H1 (cell line): ENCODE measurements at regions not wholly inside any gene's neighbourhood (a gene's known extent, or its start where the extent isn't known, plus 50 kb on each side); places are given as distances from the start of the nearest gene placed in this dataset.
A peak's percentile ranks its signal among the peaks of the same experiment; 100 is the strongest.

ENCODE experiments used
- CTCF ChIA-PET: fragments of 300-600 bp; sonication (Branson Sonifier 250); formaldehyde crosslinking; loops from one replicate; lab custom pipeline; 2021; ENCODE audit not compliant: partially characterized antibody; lab: Charles Lee
- POLR2A ChIA-PET: fragments of 300-600 bp; sonication (Branson Sonifier 250); formaldehyde crosslinking; loops from one replicate; lab custom pipeline; 2021; ENCODE audit warnings: inconsistent platforms; ENCODE audit not compliant: partially characterized antibody; lab: Charles Lee
- DNase-seq, 2 experiments: peaks; one replicate each; pipeline versions ENCODE4 v3.0.0 to v3.0.0-alpha.2; 2010 to 2022; ENCODE audit warnings: low spot score in 2 of 2, low read depth in 1 of 2, mixed read lengths in 1 of 2
- FAIRE-seq: peaks from 2 replicates; lab custom pipeline; 2011; peaks lifted over from hg19 to GRCh38; lab: Jason Lieb, UNC
- H2AFZ ChIP-seq: 2 replicates; pipeline ENCODE4 v1.8.1; 2012; ENCODE audit warnings: low read length, inconsistent platforms
- H2AK5ac ChIP-seq: 2 replicates; pipeline ENCODE4 v1.6.1; 2013; ENCODE audit warnings: low read depth, low read length
- H2BK120ac ChIP-seq: replicated peaks from 2 replicates; pipeline ENCODE3; 2013; ENCODE audit warnings: low read depth, low read length, inconsistent platforms
- H2BK12ac ChIP-seq: 2 replicates; pipeline ENCODE4 v1.6.1; 2013; ENCODE audit warnings: low read depth, low read length
- H2BK15ac ChIP-seq: 2 replicates; pipeline ENCODE4 v1.6.1; 2013; ENCODE audit warnings: low read length
- H2BK20ac ChIP-seq: 2 replicates; pipeline ENCODE4 v1.6.1; 2013; ENCODE audit warnings: low read length
- H2BK5ac ChIP-seq: 2 replicates; pipeline ENCODE4 v1.6.1; 2013; ENCODE audit warnings: low read depth, low read length
- H3K14ac ChIP-seq: 2 replicates; pipeline ENCODE4 v1.6.1; 2013; ENCODE audit warnings: inconsistent platforms; ENCODE audit not compliant: insufficient read length
- H3K18ac ChIP-seq: 2 replicates; pipeline ENCODE4 v1.6.1; 2013; ENCODE audit warnings: low read length; ENCODE audit errors: extremely low read depth
- H3K23ac ChIP-seq: 2 replicates; pipeline ENCODE4 v1.6.1; 2013; ENCODE audit warnings: inconsistent platforms; ENCODE audit not compliant: insufficient read length
- H3K23me2 ChIP-seq: 2 replicates; pipeline ENCODE4 v1.6.1; 2013; ENCODE audit warnings: low read depth, low read length
- H3K27ac ChIP-seq: 2 replicates; pipeline ENCODE4 v1.6.1; 2011; ENCODE audit warnings: low read depth, low read length, inconsistent platforms
- H3K27me3 ChIP-seq, 4 experiments: replicated peaks in 1 of 4; 1 replicate in 1 of 4; 2 replicates in 3 of 4; pipeline versions ENCODE4 v1.6.1 to v1.8.1; 2011 to 2013; ENCODE audit warnings: low read length in 3 of 4, mild to moderate bottlenecking in 3 of 4, inconsistent platforms in 2 of 4, mixed read lengths in 2 of 4, moderate library complexity in 1 of 4; ENCODE audit not compliant: control insufficient read depth in 3 of 4, insufficient read depth in 3 of 4; ENCODE audit errors: extremely low read depth in 1 of 4
- H3K36me3 ChIP-seq, 4 experiments: 2 replicates each; pipeline versions ENCODE4 v1.6.1 to v1.8.1; 2011 to 2013; ENCODE audit warnings: mild to moderate bottlenecking in 4 of 4, low read length in 3 of 4, moderate library complexity in 2 of 4, control low read depth in 1 of 4, inconsistent platforms in 1 of 4; ENCODE audit not compliant: insufficient read depth in 4 of 4, control insufficient read depth in 2 of 4
- H3K4ac ChIP-seq: replicated peaks from 2 replicates; pipeline ENCODE3; 2013; ENCODE audit warnings: low read length, low read depth, mixed read lengths, inconsistent platforms; ENCODE audit not compliant: insufficient read length
- H3K4me1 ChIP-seq, 4 experiments: replicated peaks in 1 of 4; 1 replicate in 1 of 4; 2 replicates in 3 of 4; pipeline versions ENCODE4 v1.6.1 to v1.8.1; 2011 to 2013; ENCODE audit warnings: low read length in 3 of 4, inconsistent platforms in 2 of 4, mixed read lengths in 1 of 4; ENCODE audit not compliant: insufficient read depth in 4 of 4, control insufficient read depth in 3 of 4
- H3K4me2 ChIP-seq, 2 experiments: 2 replicates each; pipeline versions ENCODE4 v1.6.1 to v1.8.1; 2011 to 2013; ENCODE audit warnings: low read depth in 2 of 2, low read length in 2 of 2, control low read depth in 1 of 2, inconsistent platforms in 1 of 2, mild to moderate bottlenecking in 1 of 2; ENCODE audit not compliant: insufficient read depth in 1 of 2
- H3K4me3 ChIP-seq, 4 experiments: fragments of 200-600, 300-600 bp in 1 of 4; sonication (generic), shearing (Covaris generic), sonication (Bioruptor Twin) in 1 of 4; 2 replicates each; pipeline versions ENCODE4 v1.5.1 to v1.8.1; 2011 to 2016; ENCODE audit warnings: low read length in 4 of 4, low read depth in 3 of 4, control low read depth in 2 of 4, inconsistent platforms in 2 of 4, mild to moderate bottlenecking in 2 of 4, mixed read lengths in 1 of 4, moderate library complexity in 1 of 4; ENCODE audit not compliant: insufficient read depth in 2 of 4; ENCODE audit errors: extremely low read depth in 1 of 4
- H3K56ac ChIP-seq: replicated peaks from 2 replicates; pipeline ENCODE3; 2013; ENCODE audit warnings: low read depth, mild to moderate bottlenecking, mixed read lengths, low read length, inconsistent platforms; ENCODE audit not compliant: insufficient read length
- H3K79me1 ChIP-seq: 2 replicates; pipeline ENCODE4 v1.6.1; 2013; ENCODE audit warnings: low read depth, low read length, control low read depth
- H3K79me2 ChIP-seq, 2 experiments: 2 replicates each; pipeline versions ENCODE4 v1.6.1 to v1.8.1; 2012 to 2013; ENCODE audit warnings: low read length in 2 of 2, mild to moderate bottlenecking in 2 of 2, inconsistent platforms in 1 of 2; ENCODE audit not compliant: insufficient read depth in 2 of 2, control insufficient read depth in 1 of 2
- H3K9ac ChIP-seq, 4 experiments: replicated peaks in 1 of 4; 1 replicate in 1 of 4; 2 replicates in 3 of 4; pipeline versions ENCODE4 v1.6.1 to v1.8.1; 2011 to 2013; ENCODE audit warnings: low read depth in 3 of 4, low read length in 3 of 4, control low read depth in 2 of 4, mild to moderate bottlenecking in 2 of 4, moderate library complexity in 2 of 4, inconsistent platforms in 1 of 4; ENCODE audit errors: extremely low read depth in 1 of 4
- H3K9me3 ChIP-seq, 2 experiments: 2 replicates each; pipeline versions ENCODE4 v1.6.1 to v1.8.1; 2012 to 2013; ENCODE audit warnings: mild to moderate bottlenecking in 2 of 2, moderate library complexity in 2 of 2, control low read depth in 1 of 2, inconsistent platforms in 1 of 2, low read depth in 1 of 2, low read length in 1 of 2, mixed read lengths in 1 of 2; ENCODE audit not compliant: insufficient read depth in 2 of 2
- H4K20me1 ChIP-seq, 2 experiments: replicated peaks in 1 of 2; 2 replicates each; pipeline versions ENCODE3 to v1.8.1; 2011 to 2013; ENCODE audit warnings: inconsistent platforms in 2 of 2, low read length in 2 of 2, mild to moderate bottlenecking in 1 of 2; ENCODE audit not compliant: insufficient read depth in 2 of 2, control insufficient read depth in 1 of 2
- H4K5ac ChIP-seq: 2 replicates; pipeline ENCODE4 v1.6.1; 2013; ENCODE audit warnings: low read length, low read depth, mixed read lengths, inconsistent platforms; ENCODE audit not compliant: insufficient read length
- H4K8ac ChIP-seq: 2 replicates; pipeline ENCODE4 v1.8.0; 2013; ENCODE audit warnings: mild to moderate bottlenecking, moderate library complexity, low read length, inconsistent platforms; ENCODE audit not compliant: insufficient read depth; ENCODE audit errors: extremely low read depth
- H4K91ac ChIP-seq: replicated peaks from 2 replicates; pipeline ENCODE3; 2013; ENCODE audit warnings: low read length, mixed read lengths, inconsistent platforms; ENCODE audit not compliant: insufficient read length
- BRCA1 ChIP-seq: IDR thresholded peaks from 2 replicates; pipeline ENCODE4 v1.6.1; 2012; ENCODE audit warnings: low read depth, low read length, improper control_type of control experiment
- CBX8 ChIP-seq: fragments of 300-800, 300-1000 bp; sonication (generic); IDR thresholded peaks from 2 replicates; pipeline ENCODE4 v1.7.1; 2016; ENCODE audit warnings: low read depth, low read length, borderline replicate concordance
- CEBPB ChIP-seq: IDR thresholded peaks from 2 replicates; pipeline ENCODE4 v1.6.1; 2012; ENCODE audit warnings: low read depth, low read length
- CHD2 ChIP-seq: IDR thresholded peaks from 2 replicates; pipeline ENCODE4 v1.6.1; 2012; ENCODE audit warnings: low read length, improper control_type of control experiment
- JUN ChIP-seq: IDR thresholded peaks from 2 replicates; pipeline ENCODE4 v1.6.1; 2011; ENCODE audit warnings: low read depth, mild to moderate bottlenecking, improper control_type of control experiment, low read length
- NRF1 ChIP-seq: IDR thresholded peaks from 2 replicates; pipeline ENCODE4 v1.6.1; 2011; ENCODE audit warnings: mild to moderate bottlenecking, low read depth, low read length, improper control_type of control experiment
- SAP30 ChIP-seq: fragments of 300-600 bp; sonication (generic); IDR thresholded peaks from 2 replicates; pipeline ENCODE4 v1.7.1; 2012; ENCODE audit warnings: low read length, moderate library complexity, mild to moderate bottlenecking, inconsistent platforms; ENCODE audit not compliant: insufficient read depth, insufficient replicate concordance
- SIN3A ChIP-seq, 2 experiments: IDR thresholded peaks in 1 of 2; conservative IDR thresholded peaks in 1 of 2; 2 replicates each; pipeline ENCODE4 v1.6.1; 2011 to 2012; ENCODE audit warnings: low read length in 2 of 2, improper control_type of control experiment in 1 of 2, low read depth in 1 of 2, mild to moderate bottlenecking in 1 of 2
- SIRT6 ChIP-seq: IDR thresholded peaks from one replicate; pipeline ENCODE4 v1.7.1; 2012; ENCODE audit warnings: low read length, inconsistent platforms
- SIX5 ChIP-seq: IDR thresholded peaks from 2 replicates; pipeline ENCODE4 v1.6.1; 2011; ENCODE audit warnings: mild to moderate bottlenecking, low read depth, low read length
- SP2 ChIP-seq: IDR thresholded peaks from 2 replicates; pipeline ENCODE4 v1.6.1; 2012; ENCODE audit warnings: mild to moderate bottlenecking, low read length, inconsistent platforms
- SUZ12 ChIP-seq: fragments of 200-600 bp; sonication (generic); IDR thresholded peaks from 2 replicates; pipeline ENCODE4 v1.6.1; 2012; ENCODE audit warnings: mild to moderate bottlenecking, inconsistent platforms, low read length, moderate library complexity, mixed read lengths
- TAF1 ChIP-seq: IDR thresholded peaks from 2 replicates; pipeline ENCODE4 v1.6.1; 2011; ENCODE audit warnings: mild to moderate bottlenecking, low read depth, low read length
- TBP ChIP-seq: IDR thresholded peaks from 2 replicates; pipeline ENCODE4 v1.6.1; 2011; ENCODE audit warnings: low read depth, low read length, improper control_type of control experiment
- YY1 ChIP-seq: IDR thresholded peaks from 2 replicates; pipeline ENCODE4 v1.6.1; 2011; ENCODE audit warnings: low read depth, mild to moderate bottlenecking, low read length
- ZNF274 ChIP-seq: IDR thresholded peaks from 2 replicates; pipeline ENCODE4 v1.7.0; 2012; ENCODE audit warnings: low read length, borderline replicate concordance; ENCODE audit errors: extremely low read depth
- WGBS, 2 experiments: shearing (Covaris generic) in 1 of 2; methylation state at CpG; one replicate each; pipeline versions ENCODE4 v1.1.6 to v1.1.7; 2013 to 2015; ENCODE audit warnings: low lambda C conversion rate in 2 of 2, mixed read lengths in 2 of 2, inconsistent platforms in 1 of 2, low coverage in 1 of 2, missing lambda C conversion rate in 1 of 2; ENCODE audit not compliant: insufficient replicate concordance in 2 of 2, insufficient coverage in 1 of 2, insufficient read length in 1 of 2; ENCODE audit errors: extremely low coverage in 1 of 2, missing lambda C conversion rate in 1 of 2; 5-methylcytosine and 5-hydroxymethylcytosine counted together

DNA sequence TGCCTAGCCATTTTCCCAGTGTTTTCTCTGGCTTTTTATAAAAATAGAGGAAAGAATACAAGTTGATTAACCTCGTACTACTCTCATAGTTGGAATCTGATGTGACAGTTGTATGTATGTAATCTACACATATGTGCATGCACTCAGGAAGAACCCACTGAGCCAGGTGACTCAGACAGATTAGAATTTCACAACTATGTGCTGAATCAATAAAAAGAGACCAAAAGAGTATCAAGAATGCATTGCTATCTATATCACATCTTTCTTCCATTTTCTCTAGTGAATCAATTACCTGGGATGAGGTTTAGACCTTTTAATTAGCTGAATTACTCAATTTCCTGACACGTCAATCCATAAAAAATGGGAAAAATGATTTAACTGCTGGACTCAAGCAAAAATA lies 319.3 kb upstream of the ATP10A start:
- no peak overlapping the region for H2BK5ac ChIP-seq
- WGBS, 2 experiments, result 85% methylated on average over 2 of the region's 2 CpGs; no CpG with 5 or more reads in 1 of the 2 experiments
- no peak for TF ChIP-seq JUN
- TF ChIP-seq SIRT6, result no peak
- no peak for TF ChIP-seq NRF1
- no peak for TF ChIP-seq YY1
- TF ChIP-seq SAP30, result no peak
- no peak for TF ChIP-seq TBP
- TF ChIP-seq ZNF274, result no peak
- TF ChIP-seq BRCA1, result no peak
- no peak for TF ChIP-seq CHD2
- no peak for TF ChIP-seq CBX8
- TF ChIP-seq SIX5, result no peak
- no peak for TF ChIP-seq TAF1
- no peak for TF ChIP-seq SIN3A (conservative IDR thresholded peaks at IDR 0.05 in 1 of 2, IDR thresholded peaks at IDR 0.05 in 1 of 2; ENCODE audit: low read depth in 1 of 2, low read length in 2 of 2)
- TF ChIP-seq CEBPB, result no peak
- no peak for TF ChIP-seq SP2
- no peak for TF ChIP-seq SUZ12

More for the DNA sequence above, 319.3 kb upstream of the ATP10A start:
- Histone ChIP-seq H2BK120ac (no peak overlapping the region), H3K23ac (no peak overlapping the region), H2BK12ac (0 out of 2 replicates have a peak overlapping the region, but pooled peaks have one; percentile 62), H3K36me3 (no peaks in the 10 kb centered on the region; a peak in 1 of 8 replicates), H3K79me2 (no peaks in the 10 kb centered on the region), H3K14ac (no peak overlapping the region), H2AK5ac (no peak overlapping the region), H3K4me2 (no peak overlapping the region), H2AFZ (no peak overlapping the region), H4K91ac (no peak overlapping the region), H3K27ac (no peak overlapping the region), H2BK20ac (0 out of 2 replicates have a peak overlapping the region, but pooled peaks have one; percentile 49), H3K18ac (no peak overlapping the region), H3K79me1 (no peaks in the 10 kb centered on the region), H3K4me3 (no peak overlapping the region), H3K4ac (no peak overlapping the region), H2BK15ac (no peak overlapping the region), H3K56ac (no peak overlapping the region), H4K20me1 (no peaks in the 10 kb centered on the region), H3K27me3 (no peaks in the 10 kb centered on the region), H4K8ac (no peak overlapping the region), H3K9me3 (peaks cover 0 to 4% of the 10 kb centered on the region in 2 experiments; a peak in 1 of 4 replicates), H3K9ac (no peak overlapping the region), H3K23me2 (no peaks in the 10 kb centered on the region; the same call in 1 of the 2 replicates), H4K5ac (no peak overlapping the region), H3K4me1 (peaks cover 0 to 8% (median 4%) of the 10 kb centered on the region in 4 experiments; a peak in 4 of 7 replicates)
- no peak for DNase-seq
- no peak for FAIRE-seq
- POLR2A ChIA-PET, result no interaction called here
- CTCF ChIA-PET, result interaction anchor here (1.7 to 3.1 kb wide), 2 partner anchors 78 to 696 kb away, joined by 4 to 16 read pairs; no protein-coding TSS in a partner anchor
